NCI-H748 (cell line): ENCODE measurements at regions not wholly inside any gene's neighbourhood (a gene's known extent, or its start where the extent isn't known, plus 50 kb on each side); places are given as distances from the start of the nearest gene placed in this dataset.

ENCODE experiments used
- DNase-seq: peaks from one replicate; lab custom pipeline; 2025; ENCODE audit not compliant: unreplicated experiment; lab: John Stamatoyannopoulos, UW

DNA sequence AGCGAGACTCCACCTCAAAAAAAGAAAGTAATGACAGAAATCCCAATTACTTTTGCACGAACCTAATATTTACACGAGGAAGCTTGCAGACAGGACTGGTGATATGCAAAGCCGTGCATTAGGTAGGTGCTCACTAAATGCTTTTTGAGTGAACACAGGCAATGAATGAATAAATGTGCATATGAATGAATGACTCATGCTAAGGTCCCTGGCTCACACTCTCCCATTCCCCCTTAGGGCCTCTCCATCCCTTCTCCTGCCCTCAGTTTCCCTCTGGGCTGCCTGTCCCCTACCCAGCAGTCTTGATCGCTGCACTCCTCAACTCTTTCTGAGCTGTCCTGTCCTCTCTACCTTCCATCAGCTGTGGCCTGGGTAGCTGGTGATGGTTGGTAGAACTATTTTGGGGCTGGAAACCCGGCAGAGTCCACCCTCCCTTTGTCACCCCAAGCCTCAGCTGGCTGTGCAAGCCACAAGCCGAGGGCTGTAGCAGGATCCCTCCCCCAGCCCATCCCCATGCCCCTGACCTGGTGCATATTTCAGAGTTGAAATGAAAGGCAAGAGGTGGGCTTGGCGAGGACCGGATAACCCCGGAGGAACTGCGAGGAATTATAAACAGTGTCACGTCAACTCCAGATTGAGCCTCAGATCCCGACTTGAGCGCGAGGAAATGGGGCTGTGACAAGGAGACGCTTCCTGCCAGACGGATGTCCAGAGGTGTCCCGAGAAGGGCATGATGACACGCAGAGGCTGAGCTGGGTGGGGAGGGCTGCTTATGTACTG is 191.7 kb upstream of the GSC start:
- DNase-seq: no peak

DNA sequence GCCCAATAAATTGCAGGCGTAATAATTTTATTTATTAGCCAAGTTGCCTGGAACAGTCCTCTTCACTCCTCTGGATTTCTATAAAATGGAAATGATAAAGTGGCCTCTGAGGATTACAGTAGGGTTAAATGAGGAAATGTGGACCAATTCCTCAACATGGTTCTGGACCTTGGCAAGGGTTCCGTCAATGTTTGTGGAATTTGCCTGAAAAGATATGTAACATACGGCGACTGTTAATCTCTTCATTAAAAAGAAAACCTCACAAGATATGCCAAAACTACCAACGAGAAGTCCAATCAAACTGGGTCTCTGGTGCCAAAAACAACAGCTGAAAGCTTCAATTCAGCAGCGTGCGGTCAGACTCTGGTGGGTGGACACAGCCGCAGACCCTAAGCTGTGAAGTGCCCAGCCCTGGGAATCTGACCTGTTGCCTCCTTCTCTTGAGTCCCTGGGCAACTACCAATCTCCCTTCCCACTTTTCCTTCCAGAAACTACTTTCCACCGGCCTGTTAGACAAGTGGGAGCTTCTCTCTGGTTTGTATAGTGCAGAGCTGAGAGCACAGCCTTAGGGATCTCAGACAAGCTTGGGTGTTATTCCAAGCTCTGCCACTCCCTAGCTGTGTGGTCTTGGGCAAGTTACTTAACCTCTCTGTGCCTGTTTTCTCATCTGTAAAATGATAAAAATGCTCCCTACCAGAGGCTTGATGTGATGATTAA is 190.5 kb upstream of the GSC start:
- DNase-seq: no peak

DNA sequence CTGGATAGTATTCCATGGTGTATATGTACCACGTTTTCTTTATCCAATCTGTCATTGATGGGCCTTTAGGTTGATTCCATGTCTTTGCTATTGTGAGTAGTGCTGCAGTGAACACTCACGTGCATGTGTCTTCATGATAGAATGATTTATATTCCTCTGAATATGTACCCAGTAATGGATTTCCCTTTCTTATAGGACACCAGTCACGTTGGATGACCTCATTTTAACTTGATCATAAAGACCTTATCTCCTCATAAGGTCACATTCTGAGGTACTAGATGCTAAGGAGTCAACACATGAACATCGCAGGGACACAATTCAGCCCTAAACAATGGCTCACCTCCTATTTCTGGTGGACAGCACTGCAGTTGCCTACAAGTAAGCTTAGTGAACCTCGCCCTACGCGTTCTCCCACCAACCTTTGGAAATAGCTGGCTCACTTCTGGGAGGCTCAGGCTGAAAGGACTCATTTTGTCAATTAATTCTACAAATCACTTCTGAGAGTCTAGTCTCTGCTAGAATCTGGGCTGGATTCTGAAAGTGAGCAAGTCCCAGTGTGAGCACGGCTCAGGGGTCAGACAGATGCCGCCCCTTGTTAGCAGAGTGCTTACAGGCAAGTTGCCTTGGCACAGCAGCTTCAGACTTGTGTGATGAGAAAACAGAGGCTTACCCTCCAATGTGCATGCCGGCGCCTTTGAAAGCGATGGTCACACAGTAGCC is 183.8 kb upstream of the GSC start:
- no peak for DNase-seq

GRCh38 chr14:94952097-94952496 is 182.2 kb upstream of the GSC start:
- no peak for DNase-seq

- no peak for DNase-seq
Measured at GRCh38 chr14:94946244-94946643, 176.3 kb upstream of the GSC start.

GRCh38 chr14:94945615-94946014 is 175.7 kb upstream of the GSC start:
- DNase-seq: no peak

GRCh38 chr14:94944636-94945258 is 174.8 kb upstream of the GSC start:
- DNase-seq: no peak

DNA sequence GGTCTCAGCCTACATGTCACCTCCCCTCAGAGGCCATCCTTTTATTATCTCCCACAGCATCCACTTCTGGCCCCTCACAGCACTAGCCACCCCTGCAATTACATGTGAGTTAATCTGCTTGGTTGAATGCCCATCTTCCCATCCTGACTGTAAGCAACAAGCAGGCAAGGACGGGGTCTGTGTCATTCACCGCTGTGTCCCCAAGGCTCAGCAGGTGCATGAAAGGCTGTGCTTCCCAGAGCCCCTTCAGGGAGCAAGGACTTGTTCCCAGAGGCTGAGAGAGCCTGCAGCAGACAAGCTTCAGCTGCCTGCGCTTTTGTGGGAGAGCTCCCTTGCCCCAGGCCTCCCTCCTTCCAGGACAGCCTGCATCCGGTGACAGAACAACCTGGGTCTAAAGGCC is 172.7 kb upstream of the GSC start:
- DNase-seq: no peak

DNA sequence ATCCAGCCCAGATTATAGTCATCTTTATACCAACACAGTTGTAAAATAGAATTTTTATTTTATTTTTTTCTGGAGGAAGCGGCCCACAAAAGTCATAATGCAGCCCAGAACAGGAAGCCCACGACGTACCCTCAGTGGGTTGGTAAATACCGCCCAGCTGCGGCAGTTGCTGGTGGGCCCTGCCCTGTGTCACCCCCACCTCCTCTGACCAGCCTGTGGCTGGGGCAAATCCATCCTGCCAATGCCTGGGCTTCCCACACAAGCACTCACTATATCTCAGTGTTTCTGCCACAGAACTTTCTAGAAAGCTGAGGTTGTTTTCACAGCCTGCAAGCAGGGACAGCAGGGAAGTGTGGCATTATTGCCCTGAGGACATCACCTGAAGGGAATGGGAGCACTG is 171.4 kb upstream of the GSC start:
- DNase-seq: no peak

DNA sequence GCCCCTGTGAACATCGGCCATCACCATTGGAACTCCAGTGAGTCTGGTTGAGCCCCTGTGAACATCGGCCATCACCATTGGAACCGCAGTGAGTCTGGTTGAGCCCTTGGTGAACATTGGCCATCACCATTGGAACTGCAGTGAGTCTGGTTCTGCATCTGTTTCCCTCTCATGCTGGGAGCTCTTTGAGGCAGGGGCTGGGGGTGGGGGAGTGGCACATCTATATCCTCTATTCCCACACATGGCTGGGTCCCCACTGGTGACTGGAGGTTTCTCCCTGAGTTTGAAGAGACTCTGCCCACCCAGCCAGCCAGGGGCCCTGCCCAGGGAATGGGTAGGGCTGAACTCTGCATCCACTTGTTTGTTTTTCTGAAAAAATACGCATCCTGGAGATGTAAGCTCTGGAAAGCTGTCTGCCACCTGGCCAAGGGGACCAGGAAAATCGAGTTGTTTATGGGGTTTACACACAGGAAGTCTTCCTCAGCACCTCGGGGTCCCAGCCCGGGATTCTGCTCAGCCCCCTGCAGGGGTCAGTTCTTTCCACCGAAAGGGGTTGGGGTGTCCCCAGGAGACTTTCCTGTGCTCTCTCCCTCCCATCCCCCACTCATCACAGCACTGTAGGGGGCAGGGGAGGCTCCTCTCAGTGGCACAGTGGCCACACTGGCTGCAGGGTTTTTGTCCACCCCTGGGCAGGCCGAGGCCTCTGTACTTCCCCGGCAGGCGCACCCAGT is 170.5 kb upstream of the GSC start:
- DNase-seq: no peak

DNA sequence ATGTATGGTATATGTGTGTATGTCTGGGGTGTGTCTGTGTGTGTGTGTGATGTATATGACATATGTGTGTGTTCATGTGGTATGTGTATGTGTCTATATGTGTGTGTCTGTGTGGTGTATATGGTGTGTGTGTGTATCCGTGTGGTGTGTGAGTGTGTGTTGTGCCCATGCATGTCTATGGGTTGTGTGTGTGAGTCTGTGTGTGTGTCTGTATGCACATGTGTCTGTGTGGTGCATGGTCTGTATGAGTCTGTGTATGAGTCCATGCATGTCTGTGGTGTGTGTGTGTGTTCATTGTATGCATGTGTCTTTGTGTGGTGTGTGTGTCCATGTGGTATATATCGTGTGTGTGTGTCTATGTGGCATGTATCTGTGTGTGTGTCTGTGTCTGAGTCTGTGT is 168.1 kb upstream of the GSC start:
- no peak for DNase-seq

GRCh38 chr14:94936901-94937685 is 167.2 kb upstream of the GSC start:
- no peak for DNase-seq

DNA sequence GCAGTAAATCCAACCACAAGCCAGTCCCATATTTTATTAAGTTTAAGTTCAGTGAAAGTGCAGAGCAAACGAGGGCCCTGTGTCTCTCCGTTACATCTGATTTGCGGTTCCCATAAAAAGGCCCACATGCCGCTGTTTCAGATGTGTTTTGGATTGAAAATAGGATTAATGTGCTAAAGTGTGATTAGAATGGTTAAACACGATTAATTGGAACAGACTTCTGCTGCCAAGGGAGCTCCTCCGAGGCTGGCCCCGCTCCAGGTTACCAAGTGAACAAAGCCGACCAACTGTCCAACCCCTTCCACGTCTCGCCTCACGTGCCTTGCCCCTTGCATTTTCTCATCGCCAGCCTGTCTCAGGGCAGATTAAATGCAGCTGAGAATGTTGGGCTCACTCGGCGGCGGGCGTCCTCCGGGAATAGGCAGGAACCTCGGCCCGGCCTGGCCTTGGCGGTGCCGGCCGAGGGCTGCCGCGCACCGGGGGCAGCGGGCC is 166.5 kb upstream of the GSC start:
- DNase-seq: peak; percentile 76

DNA sequence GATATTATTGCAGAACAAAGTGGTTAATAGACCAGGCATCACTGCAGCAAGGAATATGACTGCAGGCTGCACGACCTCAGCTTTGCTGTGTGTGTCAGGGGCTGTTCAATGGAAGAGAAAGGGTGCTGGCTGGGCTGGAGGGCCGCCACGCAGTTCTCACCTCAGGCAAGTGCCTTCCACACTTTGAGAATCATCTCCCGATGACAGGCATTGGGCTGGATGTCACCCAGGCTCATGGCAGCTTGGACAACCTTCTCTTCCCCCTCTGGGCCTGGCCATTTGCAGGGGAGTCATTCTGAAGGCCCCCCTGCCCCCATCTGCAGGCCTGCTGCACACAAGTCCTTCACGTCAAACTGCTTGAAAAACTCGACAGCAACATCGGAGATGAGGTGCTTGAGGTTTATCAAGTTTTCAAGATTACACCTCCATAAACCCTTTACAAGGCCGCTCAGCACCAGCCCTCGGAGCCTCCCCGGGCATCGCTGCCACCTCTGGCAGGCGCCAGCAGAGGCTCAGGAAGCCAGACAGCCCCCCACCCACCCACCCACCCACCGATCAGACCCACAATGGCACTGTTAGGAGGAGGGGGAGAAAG is 165.9 kb upstream of the GSC start:
- DNase-seq: no peak

DNA sequence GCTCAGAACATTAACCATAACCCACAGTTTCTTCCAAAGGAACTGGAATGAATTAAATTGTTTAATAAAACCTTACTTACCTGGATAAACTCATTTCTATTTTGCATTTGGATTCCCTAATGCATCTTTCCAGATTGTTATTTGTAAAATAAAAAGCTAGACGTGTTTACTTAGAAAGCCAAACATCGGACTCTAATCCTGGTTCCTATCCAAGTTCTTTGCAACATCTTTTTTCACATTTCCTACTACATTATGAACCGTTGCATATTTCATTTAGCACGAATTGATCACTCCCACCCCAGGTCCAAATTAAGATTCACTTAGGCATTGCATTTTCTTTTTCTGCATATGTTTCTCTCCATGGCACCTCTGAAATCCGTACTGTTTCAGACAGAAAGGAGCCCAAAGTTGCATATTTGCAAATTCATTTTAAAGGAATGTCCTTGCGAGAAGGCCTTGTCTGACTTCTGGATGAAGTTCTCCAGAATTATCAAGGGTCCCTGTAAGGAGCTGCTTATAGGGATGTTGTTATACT is 164.4 kb upstream of the GSC start:
- DNase-seq: no peak

DNA sequence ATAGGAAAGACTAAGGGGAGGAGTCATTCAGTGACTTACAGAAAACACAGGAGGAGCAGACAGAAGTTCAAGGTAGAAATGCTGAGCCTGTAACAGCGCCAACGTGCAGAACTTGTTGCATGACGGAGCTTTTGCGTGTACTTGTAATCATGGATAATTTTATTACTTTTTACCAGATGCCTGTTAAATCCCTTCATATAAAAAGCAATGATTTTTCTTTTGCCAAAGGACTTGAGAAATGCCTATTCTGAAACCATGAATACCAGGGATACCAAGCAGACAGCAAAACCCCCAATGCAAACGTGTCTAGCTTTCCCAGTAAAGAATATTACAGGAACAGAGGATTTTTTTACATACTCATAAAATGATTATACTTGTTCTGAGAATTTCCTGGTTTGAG is 163.6 kb upstream of the GSC start:
- no peak for DNase-seq

GRCh38 chr14:94932589-94932988 is 162.7 kb upstream of the GSC start:
- DNase-seq: no peak

DNA sequence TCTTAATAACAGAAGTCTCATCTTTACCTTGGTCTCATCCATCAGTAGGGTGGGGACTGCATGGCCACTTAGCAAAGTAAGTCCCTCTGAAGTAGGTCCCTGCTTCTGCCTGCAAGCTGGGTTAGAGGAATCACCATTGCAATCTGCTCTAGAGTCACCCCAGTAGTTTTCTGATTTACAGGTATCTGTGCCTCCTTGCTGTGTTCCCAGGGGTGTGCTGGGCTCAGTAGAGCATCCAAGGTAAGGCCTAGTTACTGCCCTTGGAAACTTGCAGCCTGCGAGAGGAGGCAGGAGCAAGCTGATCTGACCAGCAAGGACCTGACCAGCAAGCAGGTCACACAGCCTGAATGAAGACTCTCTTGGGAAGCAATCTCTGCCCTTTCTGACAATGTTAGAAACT is 160.8 kb upstream of the GSC start:
- DNase-seq: no peak

GRCh38 chr14:94929354-94929753 is 159.4 kb upstream of the GSC start:
- DNase-seq: no peak
